Lower lobe of right lung (tissue), 2 donors: ENCODE measurements at regions not wholly inside any gene's neighbourhood (a gene's known extent, or its start where the extent isn't known, plus 50 kb on each side); places are given as distances from the start of the nearest gene placed in this dataset.

Experiments
- ATAC-seq, 2 donors: fragments of 200-7000 bp; cut with Tn5 transposase; one replicate each; pipeline ENCODE4 v1.9.1; 2020 to 2022; ENCODE audit warnings: mild to moderate bottlenecking in 2 of 2, moderate library complexity in 2 of 2
- DNase-seq: peaks from one replicate; pipeline ENCODE4 v3.0.0-alpha.2; 2020
- H3K27ac ChIP-seq: fragments of 200-600 bp; one replicate; pipeline ENCODE4 v1.8.0; 2022
- H3K27me3 ChIP-seq: fragments of 200-600 bp; one replicate; pipeline ENCODE4 v1.8.0; 2022; ENCODE audit warnings: low read depth
- H3K36me3 ChIP-seq: fragments of 200-600 bp; one replicate; pipeline ENCODE4 v1.8.0; 2022; ENCODE audit warnings: mild to moderate bottlenecking
- H3K4me1 ChIP-seq: fragments of 200-600 bp; one replicate; pipeline ENCODE4 v1.8.0; 2022
- H3K4me3 ChIP-seq: fragments of 200-600 bp; one replicate; pipeline ENCODE4 v1.8.0; 2022; ENCODE audit warnings: mild to moderate bottlenecking
- H3K9me3 ChIP-seq: fragments of 200-600 bp; one replicate; pipeline ENCODE4 v1.8.0; 2022
- intact Hi-C: fragments of 100-400 bp; cut with DNase I; formaldehyde crosslinking; loops from one replicate; pipeline ENCODE4 v1.11.0; 2022
- TF ChIP-seq, protein P1 (sequence below): fragments of 200-600 bp; IDR thresholded peaks from one replicate; pipeline ENCODE4 v1.8.0; 2022; ENCODE audit warnings: antibody characterized with exemption, mild to moderate bottlenecking
- donor health status: DM: no; HTN: yes; CAD: no; lungs with severe emphysema.

- intact Hi-C loops, result no loop called here
- peaks cover 4% of the 10 kb centered on the region for H3K9me3 ChIP-seq
- H3K27me3 ChIP-seq, result peaks cover 13% of the 10 kb centered on the region
- DNase-seq, result peak; percentile 40
- H3K4me1 ChIP-seq, result no peaks in the 10 kb centered on the region
- no peak overlapping the region for H3K27ac ChIP-seq
- H3K36me3 ChIP-seq, result no peaks in the 10 kb centered on the region
- no peak for ATAC-seq
- TF ChIP-seq, protein P1, sequence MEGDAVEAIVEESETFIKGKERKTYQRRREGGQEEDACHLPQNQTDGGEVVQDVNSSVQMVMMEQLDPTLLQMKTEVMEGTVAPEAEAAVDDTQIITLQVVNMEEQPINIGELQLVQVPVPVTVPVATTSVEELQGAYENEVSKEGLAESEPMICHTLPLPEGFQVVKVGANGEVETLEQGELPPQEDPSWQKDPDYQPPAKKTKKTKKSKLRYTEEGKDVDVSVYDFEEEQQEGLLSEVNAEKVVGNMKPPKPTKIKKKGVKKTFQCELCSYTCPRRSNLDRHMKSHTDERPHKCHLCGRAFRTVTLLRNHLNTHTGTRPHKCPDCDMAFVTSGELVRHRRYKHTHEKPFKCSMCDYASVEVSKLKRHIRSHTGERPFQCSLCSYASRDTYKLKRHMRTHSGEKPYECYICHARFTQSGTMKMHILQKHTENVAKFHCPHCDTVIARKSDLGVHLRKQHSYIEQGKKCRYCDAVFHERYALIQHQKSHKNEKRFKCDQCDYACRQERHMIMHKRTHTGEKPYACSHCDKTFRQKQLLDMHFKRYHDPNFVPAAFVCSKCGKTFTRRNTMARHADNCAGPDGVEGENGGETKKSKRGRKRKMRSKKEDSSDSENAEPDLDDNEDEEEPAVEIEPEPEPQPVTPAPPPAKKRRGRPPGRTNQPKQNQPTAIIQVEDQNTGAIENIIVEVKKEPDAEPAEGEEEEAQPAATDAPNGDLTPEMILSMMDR, result no peak
- H3K4me3 ChIP-seq, result no peak overlapping the region
These were observed 134.7 kb downstream of the DNAJB6 start for GRCh38 chr7:157471259-157472125.

DNA sequence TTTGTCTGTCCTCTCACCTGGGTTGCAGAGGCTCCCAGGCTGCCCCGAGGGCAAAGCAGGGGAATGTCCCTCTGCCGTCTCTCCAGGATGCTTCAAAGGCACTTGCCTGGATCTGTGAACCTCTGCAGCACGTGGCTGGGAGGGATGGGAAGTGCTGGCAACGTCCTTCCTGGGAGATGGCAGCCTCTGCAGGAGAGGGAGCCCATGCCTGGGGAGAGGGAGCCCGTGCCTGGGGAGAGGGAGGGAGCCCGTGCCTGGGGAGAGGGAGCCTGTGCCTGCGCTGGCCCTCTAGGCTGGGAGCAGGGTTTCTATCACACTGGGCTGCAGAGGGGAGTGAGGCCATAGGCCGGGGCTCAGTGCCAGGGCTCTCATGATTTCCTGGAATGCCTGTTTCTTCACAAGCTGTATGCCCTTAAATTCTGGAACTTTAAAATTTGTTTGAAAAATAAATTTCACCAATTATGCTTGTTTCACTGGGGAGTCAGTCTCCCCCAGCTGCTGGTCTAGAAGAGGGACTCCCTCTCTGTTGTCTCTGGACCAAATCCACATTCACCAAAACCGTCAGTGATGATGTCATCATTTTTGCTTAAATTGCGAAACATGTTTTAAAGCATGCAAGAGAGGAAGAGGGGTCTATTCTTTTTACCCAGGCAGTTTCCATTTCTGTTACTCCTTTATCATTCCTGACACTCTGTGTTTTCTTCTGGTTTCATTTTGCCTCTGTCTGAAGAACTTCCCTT lies 135.7 kb downstream of the DNAJB6 start:
- Histone ChIP-seq H3K4me3 (no peak overlapping the region), H3K36me3 (no peaks in the 10 kb centered on the region), H3K9me3 (peaks cover 4% of the 10 kb centered on the region), H3K27me3 (peaks cover 4% of the 10 kb centered on the region), H3K27ac (no peak overlapping the region), H3K4me1 (no peaks in the 10 kb centered on the region)
- DNase-seq (no peak), ATAC-seq (no peak)
- TF ChIP-seq, protein P1, result no peak
- intact Hi-C loops, result no loop called here

GRCh38 chr7:157473051-157473569 lies 136.3 kb downstream of the DNAJB6 start:
- intact Hi-C loops, result no loop called here
- no peak for DNase-seq

GRCh38 chr7:157474685-157475084 lies 137.9 kb downstream of the DNAJB6 start:
- H3K4me3 ChIP-seq, result no peak overlapping the region
- H3K27ac ChIP-seq, result no peak overlapping the region
- ATAC-seq (peak in 1 of 2 donors; percentile 53), DNase-seq (peak; percentile 47)
- peaks cover 4% of the 10 kb centered on the region for H3K9me3 ChIP-seq
- no peaks in the 10 kb centered on the region for H3K27me3 ChIP-seq
- no peaks in the 10 kb centered on the region for H3K4me1 ChIP-seq
- H3K36me3 ChIP-seq, result no peaks in the 10 kb centered on the region
- TF ChIP-seq, protein P1, result peak; percentile 39
- intact Hi-C loops, result no loop called here

More at GRCh38 chr7:157473051-157473569, 136.3 kb downstream of the DNAJB6 start:
- Histone ChIP-seq H3K9me3 (peaks cover 4% of the 10 kb centered on the region), H3K4me1 (no peaks in the 10 kb centered on the region), H3K36me3 (no peaks in the 10 kb centered on the region), H3K4me3 (no peak overlapping the region), H3K27me3 (no peaks in the 10 kb centered on the region), H3K27ac (no peak overlapping the region)
- no peak for ATAC-seq
- TF ChIP-seq, protein P1, result no peak

DNA sequence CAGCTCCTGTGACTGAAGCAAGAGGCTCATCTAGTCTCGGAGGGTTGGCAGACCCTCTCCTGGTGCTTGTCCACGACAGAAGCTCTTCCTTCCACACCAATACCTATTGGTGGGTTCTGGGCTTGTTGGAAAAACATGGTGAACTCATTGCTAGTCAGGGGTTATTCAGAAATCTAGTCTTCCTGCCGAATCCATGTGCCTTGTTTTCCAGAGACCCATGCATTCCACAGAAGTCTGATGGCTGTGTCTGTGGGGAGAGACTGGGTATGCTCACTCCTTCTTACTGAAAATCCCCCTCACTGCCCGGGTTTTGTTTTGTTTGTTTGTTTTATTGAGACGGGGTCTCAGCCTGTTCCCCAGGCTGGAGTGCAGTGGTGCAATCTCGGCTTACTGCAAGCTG lies 138.3 kb downstream of the DNAJB6 start:
- Histone ChIP-seq H3K4me3 (no peak overlapping the region), H3K4me1 (no peaks in the 10 kb centered on the region), H3K27ac (no peak overlapping the region), H3K9me3 (peaks cover 4% of the 10 kb centered on the region), H3K36me3 (no peaks in the 10 kb centered on the region), H3K27me3 (no peaks in the 10 kb centered on the region)
- TF ChIP-seq, protein P1, result no peak
- ATAC-seq (no peak), DNase-seq (no peak)
- intact Hi-C loops, result no loop called here
